ENCODE measurements at regions not wholly inside any gene's neighbourhood (a gene's known extent, or its start where the extent isn't known, plus 50 kb on each side); places are given as distances from the start of the nearest gene placed in this dataset.
"Not testable (repeated sequence)": the region's sequence is repeated elsewhere in the genome, so short reads cannot be mapped to it uniquely, and the experiment has no call there.

DNA sequence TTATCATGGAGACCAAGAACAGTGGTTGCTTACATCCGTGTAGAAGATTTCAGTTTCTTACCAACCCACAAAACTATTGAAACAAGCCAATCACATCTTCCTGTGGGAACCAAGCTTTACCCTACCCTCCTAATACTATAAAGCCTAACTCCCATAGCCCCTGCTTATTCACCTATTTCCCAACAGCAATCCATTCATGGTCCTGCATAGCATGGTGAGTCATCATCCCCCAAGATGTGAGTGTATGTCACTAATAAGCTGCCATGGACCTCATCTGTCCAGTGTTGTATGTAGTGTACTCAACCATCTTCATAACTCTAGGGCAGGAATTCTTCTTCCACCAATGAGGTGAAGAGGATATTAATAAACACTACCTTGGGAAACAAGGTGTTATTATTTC lies 1620.4 kb upstream of the FLRT2 start:
- DNase-seq (ENCODE audit: low spot score) = no peak

DNA sequence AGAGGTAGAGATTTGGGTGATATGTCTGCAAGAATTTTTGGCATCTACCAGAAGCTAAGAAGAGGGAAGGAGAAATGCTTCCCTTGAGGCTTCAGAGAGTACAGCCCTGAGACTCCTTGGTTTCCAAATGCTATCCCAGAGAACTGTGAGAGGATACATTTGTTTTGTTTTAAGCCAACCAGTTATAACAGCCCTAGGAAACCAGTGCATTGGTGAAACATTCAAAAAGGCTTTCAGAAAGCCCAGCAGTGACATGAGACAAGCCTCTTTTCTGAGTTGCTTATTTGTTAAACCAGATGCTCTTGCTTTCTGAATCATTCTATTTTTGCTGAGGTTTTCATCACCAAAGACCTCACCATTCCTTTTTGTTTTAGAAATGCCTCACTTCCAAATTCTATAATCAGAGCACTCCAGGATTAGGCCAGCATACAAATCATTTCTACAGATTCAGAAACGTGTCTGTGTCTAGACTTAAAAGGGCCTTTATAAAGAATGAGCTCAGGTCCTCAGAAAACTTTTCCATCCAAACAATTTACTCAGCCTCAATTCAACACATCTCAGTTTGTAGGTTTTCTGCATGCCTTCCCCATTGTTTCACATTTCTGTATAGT lies 1617.8 kb upstream of the FLRT2 start:
- no peak for DNase-seq (ENCODE audit: low spot score)

DNA sequence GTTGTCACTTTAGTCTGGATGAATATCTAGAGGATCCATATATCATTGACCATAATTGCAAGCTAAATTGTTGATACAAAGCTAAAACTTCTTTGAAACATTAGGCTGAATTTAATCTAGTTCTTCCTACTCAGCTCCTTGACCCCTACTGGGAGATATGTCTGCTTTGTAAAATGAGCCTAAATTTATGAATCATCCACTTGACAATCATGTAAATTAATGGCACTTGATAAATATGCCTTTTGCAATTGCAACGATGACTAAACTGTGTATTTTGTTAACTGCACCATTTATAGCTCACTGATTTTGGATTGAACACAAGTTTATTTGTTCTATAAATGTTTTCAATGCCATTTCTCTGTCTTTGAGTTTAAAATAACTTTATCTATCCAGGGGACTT lies 1616.5 kb upstream of the FLRT2 start:
- DNase-seq (ENCODE audit: low spot score) = no peak

DNA sequence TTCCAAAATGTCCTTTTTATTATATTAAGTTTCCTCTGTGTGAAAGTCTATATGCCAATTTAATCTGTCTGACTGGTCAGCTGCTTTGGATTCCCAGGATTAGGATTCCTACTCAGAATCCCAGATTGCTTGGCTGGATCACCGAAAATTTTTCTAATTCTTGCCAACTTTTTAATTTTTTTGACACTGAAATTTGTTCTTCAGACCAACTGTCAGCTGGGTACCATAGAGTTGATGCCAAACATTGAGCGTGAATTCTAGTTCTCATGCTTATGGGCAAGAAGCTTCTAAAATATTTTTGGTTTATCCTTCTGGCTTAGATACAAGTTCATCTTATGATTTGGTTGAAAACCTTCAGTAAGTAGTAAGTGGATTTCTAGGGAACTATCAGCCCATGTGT lies 1611.4 kb upstream of the FLRT2 start:
- no peak for DNase-seq (ENCODE audit: low spot score)

DNA sequence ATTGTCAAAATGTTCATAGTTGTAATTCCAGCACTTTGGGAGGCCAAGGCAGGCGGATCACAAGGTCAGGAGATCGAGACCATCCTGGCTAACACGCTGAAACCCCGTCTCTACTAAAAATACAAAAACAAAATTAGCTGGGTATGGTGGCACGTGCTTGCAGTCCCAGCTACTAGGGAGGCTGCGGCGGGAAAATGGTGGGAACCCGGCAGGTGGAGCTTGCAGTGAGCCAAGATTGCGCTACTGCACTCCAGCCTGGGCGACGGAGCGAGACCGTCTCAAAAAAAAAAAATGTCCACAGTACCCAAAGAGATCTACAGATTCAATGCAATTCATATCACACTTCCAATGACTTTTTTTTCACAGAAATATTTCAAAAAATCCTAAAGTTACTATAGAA lies 1610.3 kb upstream of the FLRT2 start:
- not testable (repeated sequence) for DNase-seq (ENCODE audit: low spot score)

DNA sequence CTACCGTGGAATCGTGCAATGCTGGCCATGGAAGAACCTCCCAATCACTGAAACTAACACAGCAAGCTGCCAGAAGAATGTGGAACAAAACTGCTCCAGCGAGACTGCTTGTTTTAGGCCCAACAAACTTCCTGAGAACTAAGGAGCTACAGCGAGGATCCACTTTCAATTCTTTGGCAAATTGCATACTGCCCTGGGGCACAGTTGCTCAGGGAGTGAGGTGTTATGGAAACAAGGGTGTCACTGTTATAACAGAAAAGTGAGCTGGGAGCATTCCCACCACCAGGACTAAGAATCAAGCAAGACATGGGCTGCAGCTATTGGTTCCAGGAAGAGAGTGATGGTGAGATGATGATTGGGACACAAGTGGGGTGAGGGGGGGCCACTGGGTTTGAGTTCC lies 1606.1 kb upstream of the FLRT2 start:
- no peak for DNase-seq (ENCODE audit: low spot score)

DNA sequence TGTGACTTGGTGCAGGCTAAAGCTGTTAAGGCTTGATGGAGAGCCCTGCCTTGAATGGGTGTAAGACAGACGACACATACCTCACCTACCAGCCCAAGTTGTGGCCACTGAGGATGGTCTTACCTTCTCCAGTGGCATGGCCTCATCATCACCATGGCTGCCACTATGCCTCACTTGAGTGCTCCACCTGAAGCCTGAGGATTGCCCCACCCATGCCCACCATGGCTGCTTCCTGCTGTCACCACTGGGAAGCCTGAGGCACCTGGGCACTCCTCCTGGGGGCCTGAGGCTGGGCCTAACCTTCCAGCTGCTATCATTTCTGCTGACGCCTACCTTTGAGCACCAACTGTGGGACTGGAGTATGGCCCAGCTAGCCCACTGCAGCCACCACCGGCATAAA lies 1605.7 kb upstream of the FLRT2 start:
- no peak for DNase-seq (ENCODE audit: low spot score)

DNA sequence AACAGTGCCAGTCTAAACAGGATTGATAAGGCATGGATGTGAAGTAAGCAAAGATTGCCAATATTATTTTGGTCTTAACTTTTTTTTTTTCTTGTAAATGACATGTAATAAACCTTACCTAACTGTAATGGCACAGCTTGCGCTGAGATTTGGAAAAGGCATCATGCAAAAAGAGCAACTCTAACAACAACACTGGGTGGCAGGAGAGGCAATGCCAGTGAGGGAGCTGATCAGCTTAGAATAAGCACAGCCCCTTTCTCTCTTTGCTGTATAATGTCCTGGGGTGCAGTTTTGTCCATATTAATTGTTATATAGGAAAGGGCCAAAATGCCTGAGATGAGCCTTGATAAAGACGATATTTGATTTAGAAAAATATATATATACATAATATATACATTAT lies 1589.7 kb upstream of the FLRT2 start:
- no peak for DNase-seq (ENCODE audit: low spot score)

DNA sequence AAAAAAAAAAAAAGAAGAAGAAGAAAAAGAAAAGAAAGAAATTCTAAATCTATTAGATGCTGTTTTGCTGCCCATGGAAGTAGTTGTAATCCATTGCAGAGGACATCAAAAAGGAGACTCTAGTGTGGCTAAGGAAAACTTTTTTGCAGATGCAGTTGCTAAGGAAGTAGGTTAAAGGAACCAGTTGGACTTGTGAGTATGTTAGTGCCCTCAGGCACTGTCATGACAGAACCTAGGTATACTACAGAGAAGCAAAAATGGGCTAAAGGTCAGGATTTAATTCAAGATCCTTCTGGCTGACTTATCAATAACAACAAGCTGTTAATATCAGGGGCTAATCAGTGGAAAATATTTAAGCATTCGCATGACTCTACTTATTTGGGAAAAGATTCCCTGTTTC lies 1571.6 kb upstream of the FLRT2 start:
- no peak for DNase-seq (ENCODE audit: low spot score)

DNA sequence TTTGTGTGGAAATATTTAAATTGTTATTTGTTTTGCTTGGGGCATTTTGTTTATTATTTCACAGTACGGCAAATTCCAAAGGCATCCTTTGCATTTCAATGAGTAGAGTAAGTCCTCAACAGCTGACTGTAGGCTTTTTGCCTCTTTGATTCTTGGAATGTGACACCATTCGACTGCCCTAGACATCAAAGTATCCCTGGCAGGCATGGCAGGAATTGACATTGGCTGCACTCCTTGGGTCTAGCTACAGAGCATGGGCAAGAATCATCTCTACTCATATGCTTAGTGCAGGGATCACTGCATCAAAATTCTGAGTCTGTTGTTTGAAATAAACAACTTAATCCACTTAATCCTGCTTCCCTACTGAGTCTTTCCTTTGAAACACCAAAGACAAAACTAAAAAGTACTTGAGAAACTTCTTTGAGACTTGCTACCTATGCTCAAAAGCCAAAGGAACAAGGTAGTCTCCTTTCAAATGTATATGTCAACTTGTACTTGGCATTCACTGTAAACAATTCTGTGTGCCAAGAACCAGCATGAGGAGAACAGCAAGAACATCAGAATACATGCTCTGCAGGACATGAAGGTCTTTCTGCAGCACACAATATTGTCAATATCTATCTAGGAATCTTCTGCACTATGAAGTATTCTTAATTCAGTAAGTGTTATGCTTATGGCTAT lies 1569.0 kb upstream of the FLRT2 start:
- no peak for DNase-seq (ENCODE audit: low spot score)

DNA sequence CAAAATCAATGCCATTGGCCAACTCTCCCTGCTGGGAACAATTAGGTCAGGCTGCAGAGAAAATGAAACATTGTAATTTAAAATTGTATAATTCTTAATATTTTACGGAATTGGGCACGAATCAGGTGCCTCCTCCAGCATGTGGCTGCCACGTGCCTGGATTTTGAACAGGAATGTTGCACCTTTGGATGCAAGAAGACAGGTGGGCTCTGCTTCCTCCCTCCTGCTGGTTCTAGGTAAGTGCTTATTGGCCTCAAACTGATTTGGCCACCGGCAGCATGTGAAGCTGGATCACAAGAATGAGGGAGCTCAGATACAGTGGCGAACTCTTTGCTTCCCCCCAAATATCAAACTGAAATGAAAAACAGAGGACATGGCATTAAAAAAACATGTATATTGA lies 1559.9 kb upstream of the FLRT2 start:
- no peak for DNase-seq (ENCODE audit: low spot score)

DNA sequence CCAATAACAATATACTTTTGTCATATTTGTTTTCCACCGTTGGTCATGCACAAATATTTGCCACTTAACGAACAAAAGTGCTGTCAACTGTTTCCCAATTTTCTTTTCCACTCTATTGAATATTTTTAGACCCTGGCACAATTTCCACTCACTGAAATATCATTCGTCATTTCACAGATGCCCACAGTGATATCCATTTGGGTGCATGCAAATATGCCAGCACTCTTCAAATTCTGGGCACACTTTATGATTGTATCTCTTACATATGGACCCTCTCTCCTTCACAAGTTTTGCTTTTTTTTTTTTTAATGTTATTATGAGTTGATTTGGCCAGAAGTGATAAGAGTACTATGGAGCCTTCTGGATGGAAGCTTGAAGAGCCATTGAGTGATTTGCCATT lies 1557.3 kb upstream of the FLRT2 start:
- DNase-seq (ENCODE audit: low spot score) = no peak

DNA sequence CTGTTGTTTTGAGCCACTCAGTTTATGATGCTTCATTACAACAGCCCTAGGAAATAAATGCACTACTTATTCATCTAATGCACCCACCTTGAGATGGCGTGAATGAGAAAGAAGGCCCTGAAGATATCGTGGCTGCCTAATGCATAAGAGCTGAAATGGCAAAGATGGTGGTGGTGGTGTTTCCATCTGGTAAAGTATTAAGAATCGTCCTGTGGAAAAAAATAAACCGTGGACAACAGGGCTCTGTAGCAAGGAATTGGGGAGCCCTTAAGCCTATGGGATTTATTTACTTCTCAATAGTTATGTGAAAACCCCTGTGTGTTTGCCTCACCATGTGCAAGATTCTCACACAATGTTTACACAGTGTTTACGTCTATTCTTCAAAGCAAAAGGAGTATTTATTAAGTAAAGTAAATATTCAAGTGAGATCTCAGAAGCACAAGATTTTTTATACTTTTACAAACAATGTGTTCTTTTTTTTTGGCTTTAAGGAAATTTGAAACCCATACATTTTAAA lies 1555.2 kb upstream of the FLRT2 start:
- no peak for DNase-seq (ENCODE audit: low spot score)

DNA sequence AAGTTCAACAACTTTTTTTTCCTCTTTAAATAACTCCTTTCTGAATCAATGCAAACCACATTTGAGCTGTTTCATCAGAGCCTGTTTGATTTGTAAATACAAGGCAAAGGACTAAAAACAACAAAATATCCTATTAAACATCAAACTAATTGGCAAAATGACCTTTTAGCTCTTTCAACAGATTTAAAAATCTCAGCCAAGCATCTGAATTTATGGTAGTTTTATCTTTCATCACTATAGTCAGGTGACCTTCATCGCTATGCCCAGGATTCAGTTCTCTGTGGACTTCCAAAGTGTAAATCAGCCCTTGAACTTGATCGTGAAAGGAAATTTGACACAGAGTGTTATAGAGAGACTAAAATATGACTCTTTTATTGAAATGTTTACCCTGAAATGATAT lies 1554.5 kb upstream of the FLRT2 start:
- no peak for DNase-seq (ENCODE audit: low spot score)

DNA sequence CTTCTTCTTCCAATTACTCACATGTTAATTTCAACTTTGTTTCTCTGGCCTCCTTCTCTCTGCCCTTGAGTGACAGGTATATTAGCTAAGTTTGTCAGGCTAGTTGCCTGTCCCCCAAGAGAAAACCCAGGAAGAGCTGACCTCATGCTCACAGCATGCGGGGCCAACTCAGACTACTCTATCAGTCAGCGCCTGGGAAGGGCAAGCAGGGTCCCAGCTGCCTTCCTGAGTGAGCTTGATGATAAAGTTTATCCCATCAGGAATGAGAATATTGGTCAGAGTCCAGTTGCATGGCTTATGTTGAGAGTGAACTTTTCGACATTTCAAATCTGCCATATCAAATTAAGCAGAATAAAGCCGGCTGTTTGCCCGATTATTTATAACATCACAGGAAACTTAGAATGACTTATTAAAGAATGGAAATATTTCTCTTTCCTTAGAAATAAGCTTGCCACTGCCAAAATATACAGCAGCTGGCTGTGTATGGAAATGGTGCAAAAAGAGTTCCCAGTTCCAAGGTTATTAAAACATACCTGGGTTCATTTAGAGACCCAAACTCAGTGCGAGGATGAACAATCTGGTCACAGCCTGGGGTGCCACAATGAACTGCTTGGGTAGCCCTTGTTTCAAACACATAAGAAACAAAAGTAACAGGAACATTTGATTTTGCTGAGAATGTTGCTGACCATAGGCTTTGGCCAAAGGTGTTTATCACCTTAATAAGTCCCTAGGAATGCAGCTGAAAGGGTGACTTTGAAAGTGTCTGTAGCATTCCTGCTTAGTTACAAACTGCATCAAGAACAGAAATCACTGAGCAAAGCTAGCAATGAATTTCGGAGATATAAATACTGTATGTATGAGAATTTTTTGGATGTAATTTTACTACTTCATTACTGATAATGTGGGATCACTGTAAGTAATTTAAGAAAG lies 1553.8 kb upstream of the FLRT2 start:
- no peak for DNase-seq (ENCODE audit: low spot score)

DNA sequence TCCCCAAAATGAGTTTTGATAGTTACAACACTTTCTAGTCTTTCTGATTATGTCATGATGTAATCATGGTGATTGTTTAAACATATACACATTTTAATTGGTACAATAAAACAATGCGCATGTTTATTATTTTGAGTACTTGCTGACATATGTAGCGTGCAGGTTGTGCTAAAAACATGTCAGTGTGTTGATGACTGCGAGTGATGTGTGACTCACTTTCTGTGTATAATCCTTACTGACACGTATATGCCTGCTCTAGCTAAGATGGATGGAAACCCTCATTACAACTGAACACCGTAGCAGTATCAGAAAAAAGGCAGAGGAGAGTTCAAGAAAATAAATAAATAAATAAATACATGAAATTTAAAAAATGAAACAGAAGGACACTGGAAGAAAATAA lies 1552.4 kb upstream of the FLRT2 start:
- no peak for DNase-seq (ENCODE audit: low spot score)

DNA sequence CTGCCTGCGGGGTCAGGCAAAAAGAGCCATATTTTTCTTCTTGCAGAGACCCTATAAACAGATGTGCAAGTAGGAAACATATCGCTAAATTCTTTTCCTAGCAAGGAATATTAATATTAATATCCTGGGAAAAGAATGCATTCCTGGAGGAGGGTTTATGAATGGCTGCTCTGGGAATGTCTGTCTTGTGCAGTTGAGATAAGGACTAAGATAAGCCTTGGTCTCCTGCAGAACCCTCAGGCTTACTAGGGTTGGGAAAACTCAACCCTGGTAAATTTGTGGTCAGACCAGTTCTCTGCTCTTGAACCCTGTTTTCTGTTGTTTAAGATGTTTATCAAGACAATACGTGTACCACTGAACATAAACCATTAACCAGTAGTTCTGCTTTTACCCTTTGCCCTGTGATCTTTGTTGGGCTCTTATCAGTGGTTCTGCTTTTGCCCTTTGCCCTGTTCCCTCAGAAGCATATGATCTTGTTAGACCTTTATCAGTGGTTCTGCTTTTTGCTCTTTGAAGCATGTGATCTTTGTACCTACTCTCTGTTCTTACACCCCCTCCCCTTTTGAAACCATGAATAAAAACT lies 1548.2 kb upstream of the FLRT2 start:
- not testable (repeated sequence) for DNase-seq (ENCODE audit: low spot score)

DNA sequence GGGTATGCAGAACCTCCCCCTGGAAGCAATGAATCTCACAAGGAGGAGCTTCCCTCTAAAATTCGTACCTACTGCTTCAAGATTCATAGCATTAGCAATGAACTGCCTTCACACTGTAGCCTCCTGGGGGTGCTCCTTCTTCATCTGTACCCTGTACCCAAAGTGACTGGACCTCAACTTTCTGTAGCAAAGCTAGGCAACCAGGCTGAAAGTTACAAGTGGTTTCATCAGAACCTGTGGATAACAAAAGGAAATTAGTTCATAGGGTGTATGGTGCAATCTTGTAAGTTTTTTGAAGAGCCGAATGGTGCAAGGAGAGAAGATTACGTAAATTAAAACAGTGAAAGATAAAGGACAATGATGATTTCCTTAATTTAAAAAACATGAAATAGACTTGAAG lies 1541.7 kb upstream of the FLRT2 start:
- DNase-seq (ENCODE audit: low spot score) = no peak

DNA sequence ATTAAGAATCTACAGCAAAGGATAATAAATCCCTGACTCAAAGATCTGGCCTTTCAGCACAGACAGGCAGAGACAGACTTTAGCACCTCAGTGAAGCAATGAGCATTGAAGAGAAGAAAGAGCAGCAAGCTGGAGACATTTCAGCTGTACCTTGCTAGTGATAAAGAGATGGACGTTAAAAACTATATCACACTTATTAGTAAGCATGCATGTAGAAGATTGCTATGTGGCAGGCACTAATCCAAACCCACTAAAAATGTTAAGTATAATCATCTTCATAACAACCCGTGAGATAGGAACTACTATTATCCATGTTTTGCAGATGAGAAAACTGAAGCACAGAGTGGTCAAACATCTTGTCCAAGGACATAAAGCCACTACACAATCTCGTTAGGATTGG lies 1538.3 kb upstream of the FLRT2 start:
- no peak for DNase-seq (ENCODE audit: low spot score)

DNA sequence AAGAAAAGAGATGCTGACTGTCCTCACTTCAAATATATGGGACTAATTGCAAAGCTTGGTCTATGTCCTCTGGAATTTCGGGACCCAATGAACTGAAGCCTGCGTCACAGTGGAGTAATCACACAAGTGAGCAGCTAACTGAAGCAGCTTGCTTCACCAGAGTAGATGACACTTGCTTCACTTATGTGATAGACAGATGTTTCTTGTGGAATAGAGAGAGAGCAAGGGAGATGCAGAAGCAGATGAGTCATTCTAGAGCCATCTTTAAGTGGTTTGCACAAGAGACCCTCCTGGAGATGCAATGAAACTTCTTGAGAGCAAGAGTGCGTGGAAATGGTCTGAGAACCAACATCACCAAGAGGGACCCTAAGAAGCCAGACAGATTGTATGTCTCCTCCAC lies 1537.1 kb upstream of the FLRT2 start:
- DNase-seq (ENCODE audit: low spot score) = no peak

DNA sequence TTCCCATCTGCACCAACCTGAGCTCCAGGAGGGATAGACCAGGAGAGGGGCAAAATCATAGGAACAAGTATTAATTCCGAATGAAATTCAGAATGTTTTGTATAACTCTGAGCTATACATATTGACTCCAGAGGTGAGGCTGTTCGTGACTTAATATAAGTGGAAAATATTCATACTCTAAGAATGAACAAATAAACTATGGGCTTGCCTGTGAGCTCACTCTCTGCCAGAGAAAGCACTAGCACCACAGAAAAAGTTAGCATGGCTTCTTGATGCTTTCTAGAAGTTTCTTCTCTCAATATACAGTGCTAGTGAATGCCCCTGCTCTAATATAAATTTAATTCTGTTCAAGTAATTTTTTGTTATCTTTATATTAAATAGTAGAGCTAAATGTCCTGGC lies 1536.4 kb upstream of the FLRT2 start:
- DNase-seq (ENCODE audit: low spot score) = no peak

DNA sequence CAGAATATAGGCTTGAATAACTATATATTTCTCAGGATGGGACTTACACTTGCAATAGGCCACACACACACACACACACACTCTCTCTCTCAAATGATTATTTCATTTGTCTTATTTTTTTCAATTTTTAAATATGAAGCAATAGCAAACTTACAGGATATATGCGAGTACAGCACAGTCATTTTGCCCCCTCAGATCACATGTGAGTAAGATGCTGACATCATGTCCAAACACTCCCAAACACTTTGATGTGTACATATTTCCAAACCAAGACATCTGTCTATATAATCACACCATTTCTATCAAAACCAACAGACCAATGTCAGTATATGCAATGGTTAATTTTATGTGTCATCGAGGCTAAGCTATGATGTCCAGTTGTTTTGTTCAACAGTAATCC lies 1535.9 kb upstream of the FLRT2 start:
- no peak for DNase-seq (ENCODE audit: low spot score)

DNA sequence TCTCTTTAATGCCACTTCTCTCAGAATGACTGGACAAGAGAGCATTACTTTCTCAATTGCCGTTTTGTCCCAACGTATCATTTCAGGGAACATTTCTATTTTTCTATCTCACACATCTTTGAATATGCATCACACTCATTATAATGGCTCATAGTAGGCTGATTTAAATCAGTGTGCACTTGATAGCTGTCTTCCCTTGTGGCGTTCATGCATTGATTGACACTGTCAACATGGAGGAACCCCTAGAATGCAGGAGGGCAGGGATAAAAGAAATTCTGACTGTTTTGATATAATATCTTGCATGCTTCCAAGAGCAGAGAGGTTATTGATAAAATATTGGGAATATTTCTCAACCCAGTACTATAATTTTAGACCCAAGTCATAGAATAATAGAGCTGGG lies 1528.9 kb upstream of the FLRT2 start:
- DNase-seq (ENCODE audit: low spot score) = no peak
